HFFc6 (cell line): ENCODE measurements at regions not wholly inside any gene's neighbourhood (a gene's known extent, or its start where the extent isn't known, plus 50 kb on each side); places are given as distances from the start of the nearest gene placed in this dataset.

Source experiments
- DNase-seq: peaks from one replicate; pipeline ENCODE4 v3.0.0-alpha.2; 2018
- H3K27ac Mint-ChIP-seq: 2 replicates; pipeline ENCODE4 v1.8.0; 2020; ENCODE audit warnings: mild to moderate bottlenecking, mixed read lengths
- H3K27me3 Mint-ChIP-seq: 2 replicates; pipeline ENCODE4 v1.8.0; 2021; ENCODE audit warnings: mild to moderate bottlenecking, moderate library complexity, mixed read lengths; ENCODE audit not compliant: insufficient read depth
- H3K36me3 Mint-ChIP-seq: 2 replicates; pipeline ENCODE4 v1.8.0; 2021; ENCODE audit warnings: low read depth, mixed read lengths
- H3K4me1 Mint-ChIP-seq: 2 replicates; pipeline ENCODE4 v1.8.0; 2020; ENCODE audit warnings: low read depth, mixed read lengths
- H3K4me3 Mint-ChIP-seq: 2 replicates; pipeline ENCODE4 v1.8.0; 2020; ENCODE audit warnings: mild to moderate bottlenecking, moderate library complexity, mixed read lengths
- H3K9me3 Mint-ChIP-seq: 2 replicates; pipeline ENCODE4 v1.8.0; 2020; ENCODE audit warnings: mild to moderate bottlenecking, mixed read lengths
- CTCF ChIP-seq: fragments of 200-600 bp; sonication (generic); IDR thresholded peaks from 2 replicates; pipeline ENCODE4 v1.5.0; 2021; ENCODE audit warnings: antibody characterized with exemption, mild to moderate bottlenecking

- no peaks in the 10 kb centered on the region for H3K27me3 Mint-ChIP-seq
- peak overlapping the region; percentile 48; the same call in 1 of the 2 replicates for H3K27ac Mint-ChIP-seq
- peaks cover 17% of the 10 kb centered on the region for H3K36me3 Mint-ChIP-seq
- H3K9me3 Mint-ChIP-seq: peaks cover 9% of the 10 kb centered on the region
- TF ChIP-seq CTCF: no peak
- no peak overlapping the region for H3K4me3 Mint-ChIP-seq
- no peak for DNase-seq
- peaks cover 16% of the 10 kb centered on the region for H3K4me1 Mint-ChIP-seq
Measured at GRCh38 chr9:115680231-115680630, 473.4 kb upstream of the PAPPA start.

- Mint-ChIP-seq H3K27me3 (no peaks in the 10 kb centered on the region), H3K36me3 (peaks cover 15% of the 10 kb centered on the region), H3K4me3 (no peak overlapping the region), H3K9me3 (peaks cover 8% of the 10 kb centered on the region), H3K4me1 (peaks cover 9% of the 10 kb centered on the region), H3K27ac (no peak overlapping the region)
- no peak for DNase-seq
- no peak for TF ChIP-seq CTCF
Measured at GRCh38 chr9:115681585-115681984, 472.0 kb upstream of the PAPPA start.

- H3K9me3 Mint-ChIP-seq: peaks cover 4% of the 10 kb centered on the region
- H3K27me3 Mint-ChIP-seq: no peaks in the 10 kb centered on the region; the same call in 1 of the 2 replicates
- H3K4me1 Mint-ChIP-seq: peaks cover 39% of the 10 kb centered on the region
- no peak overlapping the region for H3K4me3 Mint-ChIP-seq
- no peak overlapping the region for H3K27ac Mint-ChIP-seq
- peaks cover 10% of the 10 kb centered on the region; the same call in 1 of the 2 replicates for H3K36me3 Mint-ChIP-seq
- no peak for TF ChIP-seq CTCF
- no peak for DNase-seq
Measured at GRCh38 chr9:115686069-115686468, 467.5 kb upstream of the PAPPA start.

- no peak overlapping the region for H3K4me3 Mint-ChIP-seq
- H3K9me3 Mint-ChIP-seq: peaks cover 4% of the 10 kb centered on the region
- H3K27ac Mint-ChIP-seq: no peak overlapping the region
- DNase-seq: no peak
- H3K36me3 Mint-ChIP-seq: peaks cover 10% of the 10 kb centered on the region; the same call in 1 of the 2 replicates
- H3K27me3 Mint-ChIP-seq: no peaks in the 10 kb centered on the region; the same call in 1 of the 2 replicates
- TF ChIP-seq CTCF: no peak
- peaks cover 52% of the 10 kb centered on the region for H3K4me1 Mint-ChIP-seq
Measured at GRCh38 chr9:115687356-115687755, 466.2 kb upstream of the PAPPA start.

- 0 out of 2 replicates have a peak, but pooled peaks cover 4% of the 10 kb centered on the region for H3K36me3 Mint-ChIP-seq
- H3K9me3 Mint-ChIP-seq: no peaks in the 10 kb centered on the region; the same call in 1 of the 2 replicates
- peak overlapping the region; percentile 31; the same call in 1 of the 2 replicates for H3K27ac Mint-ChIP-seq
- no peak for TF ChIP-seq CTCF
- no peaks in the 10 kb centered on the region; the same call in 1 of the 2 replicates for H3K27me3 Mint-ChIP-seq
- peaks cover 72% of the 10 kb centered on the region for H3K4me1 Mint-ChIP-seq
- H3K4me3 Mint-ChIP-seq: no peak overlapping the region
- DNase-seq: no peak
Measured at GRCh38 chr9:115689331-115689730, 464.3 kb upstream of the PAPPA start.
